ENCODE measurements at regions not wholly inside any gene's neighbourhood (a gene's known extent, or its start where the extent isn't known, plus 50 kb on each side); places are given as distances from the start of the nearest gene placed in this dataset.
A peak's percentile ranks its signal among the peaks of the same experiment; 100 is the strongest.

DNA sequence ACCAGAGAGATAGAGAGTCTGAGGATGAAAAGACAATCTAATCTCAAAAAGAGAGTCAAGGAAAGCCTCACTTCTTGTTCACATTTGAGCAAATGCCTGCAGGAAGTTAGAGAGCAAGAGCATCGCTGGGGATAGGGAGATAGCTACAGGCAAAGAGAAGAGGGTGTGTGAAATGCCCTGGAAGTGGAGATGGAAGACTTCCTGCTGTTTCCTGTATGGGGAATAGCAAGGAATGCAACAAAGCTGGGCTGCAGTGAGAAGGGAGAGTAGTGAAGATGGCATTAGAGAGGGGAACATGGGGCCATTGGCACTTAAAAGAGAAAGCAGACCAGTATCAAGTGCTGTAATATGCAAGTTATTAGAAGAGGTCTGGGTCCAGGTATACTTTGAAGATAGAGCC lies 488.6 kb downstream of the METTL4 start:
- TF ChIP-seq, protein P1, sequence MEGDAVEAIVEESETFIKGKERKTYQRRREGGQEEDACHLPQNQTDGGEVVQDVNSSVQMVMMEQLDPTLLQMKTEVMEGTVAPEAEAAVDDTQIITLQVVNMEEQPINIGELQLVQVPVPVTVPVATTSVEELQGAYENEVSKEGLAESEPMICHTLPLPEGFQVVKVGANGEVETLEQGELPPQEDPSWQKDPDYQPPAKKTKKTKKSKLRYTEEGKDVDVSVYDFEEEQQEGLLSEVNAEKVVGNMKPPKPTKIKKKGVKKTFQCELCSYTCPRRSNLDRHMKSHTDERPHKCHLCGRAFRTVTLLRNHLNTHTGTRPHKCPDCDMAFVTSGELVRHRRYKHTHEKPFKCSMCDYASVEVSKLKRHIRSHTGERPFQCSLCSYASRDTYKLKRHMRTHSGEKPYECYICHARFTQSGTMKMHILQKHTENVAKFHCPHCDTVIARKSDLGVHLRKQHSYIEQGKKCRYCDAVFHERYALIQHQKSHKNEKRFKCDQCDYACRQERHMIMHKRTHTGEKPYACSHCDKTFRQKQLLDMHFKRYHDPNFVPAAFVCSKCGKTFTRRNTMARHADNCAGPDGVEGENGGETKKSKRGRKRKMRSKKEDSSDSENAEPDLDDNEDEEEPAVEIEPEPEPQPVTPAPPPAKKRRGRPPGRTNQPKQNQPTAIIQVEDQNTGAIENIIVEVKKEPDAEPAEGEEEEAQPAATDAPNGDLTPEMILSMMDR (conservative IDR thresholded peaks at IDR 0.05) = no peak
- no peaks in the 10 kb centered on the region for H3K36me3 Mint-ChIP-seq
- H3K27me3 Mint-ChIP-seq = no peaks in the 10 kb centered on the region
- H3K27ac Mint-ChIP-seq = no peak overlapping the region
- H3K4me3 Mint-ChIP-seq = no peak overlapping the region
- no peak for DNase-seq (ENCODE audit: extremely low spot score, unreplicated experiment)
- H3K4me1 Mint-ChIP-seq (ENCODE audit: unreplicated experiment) = no peaks in the 10 kb centered on the region
- H3K9me3 Mint-ChIP-seq = no peaks in the 10 kb centered on the region

DNA sequence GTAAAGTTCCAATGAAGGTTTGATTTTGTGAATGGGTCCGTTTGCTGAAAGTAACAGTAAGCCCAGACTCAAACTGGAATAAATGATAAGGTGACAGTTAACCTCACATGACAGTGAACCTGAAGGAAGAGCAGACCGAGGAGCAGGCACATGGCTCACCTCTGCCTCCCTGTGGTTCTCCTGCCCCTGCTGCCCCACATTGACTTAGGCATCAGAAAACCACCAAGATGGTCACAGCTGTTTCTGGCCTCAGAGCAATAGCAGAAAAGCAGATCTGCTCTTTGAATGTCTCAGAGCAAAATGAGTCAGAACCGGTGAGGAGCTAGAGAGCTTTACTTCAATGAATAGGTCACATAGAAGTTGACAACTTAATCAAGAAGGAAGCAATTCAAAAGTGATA lies 487.6 kb downstream of the METTL4 start:
- DNase-seq (ENCODE audit: extremely low spot score, unreplicated experiment) = no peak
- H3K4me3 Mint-ChIP-seq = no peak overlapping the region
- H3K9me3 Mint-ChIP-seq = no peaks in the 10 kb centered on the region
- no peaks in the 10 kb centered on the region for H3K4me1 Mint-ChIP-seq (ENCODE audit: unreplicated experiment)
- TF ChIP-seq, protein P1 (conservative IDR thresholded peaks at IDR 0.05) = peak; percentile 37
- no peaks in the 10 kb centered on the region for H3K27me3 Mint-ChIP-seq
- H3K36me3 Mint-ChIP-seq = no peaks in the 10 kb centered on the region
- H3K27ac Mint-ChIP-seq = no peak overlapping the region

DNA sequence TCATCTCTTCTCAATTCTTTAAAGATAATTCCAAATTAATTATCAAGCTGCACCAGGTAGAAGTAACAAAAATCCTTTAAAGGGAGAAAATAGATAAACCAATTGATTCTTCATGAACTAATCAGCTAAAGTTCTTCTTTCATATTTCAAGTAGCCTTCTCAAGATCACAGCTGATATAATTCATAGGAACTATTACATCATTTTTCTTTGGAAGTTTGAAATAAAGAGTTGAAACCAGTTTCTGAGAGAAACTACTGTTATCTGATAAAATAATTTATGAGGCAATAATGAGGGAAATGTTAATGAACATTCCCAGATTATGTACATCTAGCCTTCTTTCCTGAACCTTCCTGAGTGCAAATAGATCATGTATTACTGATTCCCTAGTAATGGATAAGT lies 484.9 kb downstream of the METTL4 start:
- Mint-ChIP-seq H3K36me3 (no peaks in the 10 kb centered on the region), H3K4me3 (no peak overlapping the region), H3K27me3 (no peaks in the 10 kb centered on the region), H3K9me3 (no peaks in the 10 kb centered on the region), H3K27ac (no peak overlapping the region), H3K4me1 (ENCODE audit: unreplicated experiment) (peaks cover 4% of the 10 kb centered on the region)
- TF ChIP-seq, protein P1 (conservative IDR thresholded peaks at IDR 0.05) = no peak
- DNase-seq (ENCODE audit: extremely low spot score, unreplicated experiment) = no peak

DNA sequence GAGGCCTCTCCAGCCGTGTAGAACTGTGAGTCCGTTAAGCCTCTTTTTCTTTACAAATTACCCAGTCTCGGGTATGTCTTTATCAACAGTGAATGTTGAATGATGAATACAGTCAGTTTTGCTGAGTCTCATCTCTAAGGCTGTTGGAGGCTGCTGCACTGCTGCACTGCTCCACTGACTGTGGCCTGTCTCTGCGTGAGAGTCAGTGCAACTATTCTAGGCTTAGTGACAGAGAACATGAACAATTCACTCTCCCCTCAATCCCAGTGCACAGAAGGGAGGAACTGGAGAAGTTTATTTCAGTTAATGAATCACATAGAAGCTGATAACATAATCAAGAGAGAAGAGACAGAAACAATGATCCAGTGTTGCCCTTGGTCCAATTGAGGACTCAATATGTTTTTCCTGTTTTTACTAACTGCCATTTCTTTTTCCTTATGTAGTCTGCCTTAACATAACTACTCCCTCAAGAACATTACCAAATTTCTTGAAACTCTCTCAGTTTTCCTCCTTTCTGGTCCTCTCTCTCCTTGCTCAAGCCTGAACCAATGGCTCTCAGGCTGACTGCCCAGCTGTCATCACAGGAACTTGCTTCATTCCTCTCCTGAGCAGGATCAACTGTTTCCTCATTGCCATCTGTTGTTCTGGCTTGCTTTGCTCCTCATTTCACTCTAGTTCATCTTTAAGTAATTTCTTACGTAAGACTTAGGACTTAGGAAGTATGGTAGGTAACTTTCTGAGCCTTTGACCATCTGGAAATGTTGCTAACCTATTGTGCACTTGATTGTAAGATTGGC lies 483.2 kb downstream of the METTL4 start:
- H3K4me1 Mint-ChIP-seq (ENCODE audit: unreplicated experiment) = peaks cover 6% of the 10 kb centered on the region
- TF ChIP-seq, protein P1 (conservative IDR thresholded peaks at IDR 0.05) = no peak
- no peak overlapping the region for H3K4me3 Mint-ChIP-seq
- no peaks in the 10 kb centered on the region for H3K9me3 Mint-ChIP-seq
- H3K27ac Mint-ChIP-seq = no peak overlapping the region
- H3K36me3 Mint-ChIP-seq = no peaks in the 10 kb centered on the region
- no peaks in the 10 kb centered on the region for H3K27me3 Mint-ChIP-seq
- no peak for DNase-seq (ENCODE audit: extremely low spot score, unreplicated experiment)

GRCh38 chr18:2089396-2089795 lies 481.9 kb downstream of the METTL4 start:
- TF ChIP-seq, protein P1 (conservative IDR thresholded peaks at IDR 0.05) = no peak
- no peak for DNase-seq (ENCODE audit: extremely low spot score, unreplicated experiment)
- Mint-ChIP-seq H3K4me1 (ENCODE audit: unreplicated experiment) (peaks cover 6% of the 10 kb centered on the region), H3K27me3 (no peaks in the 10 kb centered on the region), H3K9me3 (no peaks in the 10 kb centered on the region), H3K4me3 (no peak overlapping the region), H3K27ac (no peak overlapping the region), H3K36me3 (no peaks in the 10 kb centered on the region)
